NT2/D1 (cell line): ENCODE measurements at regions not wholly inside any gene's neighbourhood (a gene's known extent, or its start where the extent isn't known, plus 50 kb on each side); places are given as distances from the start of the nearest gene placed in this dataset.

ENCODE experiments used
- DNase-seq: peaks from one replicate; pipeline ENCODE4 v3.0.0-alpha.2; 2011; ENCODE audit warnings: low read depth, low spot score
- H3K27me3 ChIP-seq: 2 replicates; pipeline ENCODE4 v1.6.0; 2011; ENCODE audit warnings: mild to moderate bottlenecking; ENCODE audit not compliant: insufficient read length, insufficient read depth
- H3K36me3 ChIP-seq: 2 replicates; pipeline ENCODE4 v1.6.1; 2011; ENCODE audit warnings: mild to moderate bottlenecking, low read length, mixed read lengths; ENCODE audit not compliant: insufficient read depth, insufficient read length
- H3K4me1 ChIP-seq: 2 replicates; pipeline ENCODE4 v1.5.1; 2011; ENCODE audit not compliant: insufficient read depth, insufficient read length
- H3K4me3 ChIP-seq: 2 replicates; pipeline ENCODE4 v1.5.1; 2011; ENCODE audit warnings: low read depth; ENCODE audit not compliant: insufficient read length
- H3K9ac ChIP-seq: 2 replicates; pipeline ENCODE4 v1.6.0; 2011; ENCODE audit warnings: low read depth; ENCODE audit not compliant: insufficient read length
- H3K9me3 ChIP-seq: 2 replicates; pipeline ENCODE4 v1.5.1; 2011; ENCODE audit warnings: mild to moderate bottlenecking, low read length; ENCODE audit not compliant: insufficient read depth
- SUZ12 ChIP-seq: IDR thresholded peaks from 2 replicates; pipeline ENCODE4 v1.6.1; 2011; ENCODE audit not compliant: insufficient read length, insufficient read depth; ENCODE audit errors: extremely low read depth
- YY1 ChIP-seq: IDR thresholded peaks from 2 replicates; pipeline ENCODE4 v1.6.1; 2011; ENCODE audit not compliant: insufficient read length, insufficient read depth
- ZNF274 ChIP-seq: IDR thresholded peaks from 2 replicates; pipeline ENCODE4 v1.6.1; 2011; ENCODE audit warnings: mild to moderate bottlenecking, low read depth, low read length

- H3K4me3 ChIP-seq, result no peak overlapping the region
- no peak for TF ChIP-seq YY1
- TF ChIP-seq ZNF274, result no peak
- TF ChIP-seq SUZ12, result no peak
- H3K27me3 ChIP-seq, result no peaks in the 10 kb centered on the region
- no peaks in the 10 kb centered on the region for H3K9me3 ChIP-seq
- DNase-seq, result no peak
- H3K36me3 ChIP-seq, result no peaks in the 10 kb centered on the region
- H3K4me1 ChIP-seq, result no peaks in the 10 kb centered on the region
- H3K9ac ChIP-seq, result no peak overlapping the region
Observed at GRCh38 chr10:63027531-63027930, 105.6 kb upstream of the NRBF2 start.

GRCh38 chr10:63021225-63021624 lies 111.9 kb upstream of the NRBF2 start:
- no peaks in the 10 kb centered on the region for H3K36me3 ChIP-seq
- H3K4me1 ChIP-seq, result no peaks in the 10 kb centered on the region
- H3K27me3 ChIP-seq, result no peaks in the 10 kb centered on the region
- no peak overlapping the region for H3K4me3 ChIP-seq
- H3K9ac ChIP-seq, result no peak overlapping the region
- no peaks in the 10 kb centered on the region for H3K9me3 ChIP-seq
- no peak for TF ChIP-seq SUZ12
- no peak for DNase-seq

- no peak overlapping the region for H3K9ac ChIP-seq
- H3K27me3 ChIP-seq, result no peaks in the 10 kb centered on the region
- H3K4me1 ChIP-seq, result no peaks in the 10 kb centered on the region
- no peak overlapping the region for H3K4me3 ChIP-seq
- H3K36me3 ChIP-seq, result no peaks in the 10 kb centered on the region
- H3K9me3 ChIP-seq, result no peaks in the 10 kb centered on the region
- no peak for DNase-seq
- TF ChIP-seq ZNF274 (no peak), SUZ12 (no peak), YY1 (no peak)
Observed at GRCh38 chr10:63013755-63014154, 119.4 kb upstream of the NRBF2 start.

- H3K27me3 ChIP-seq, result no peaks in the 10 kb centered on the region
- H3K9ac ChIP-seq, result no peak overlapping the region
- no peak overlapping the region for H3K4me3 ChIP-seq
- no peak for DNase-seq
- H3K9me3 ChIP-seq, result no peaks in the 10 kb centered on the region
- H3K36me3 ChIP-seq, result no peaks in the 10 kb centered on the region
- TF ChIP-seq ZNF274 (no peak), SUZ12 (no peak), YY1 (no peak)
- no peaks in the 10 kb centered on the region for H3K4me1 ChIP-seq
Observed at GRCh38 chr10:63012623-63013022, 120.5 kb upstream of the NRBF2 start.

GRCh38 chr10:63010203-63010602 lies 122.9 kb upstream of the NRBF2 start:
- DNase-seq, result no peak
- Histone ChIP-seq H3K36me3 (no peaks in the 10 kb centered on the region), H3K4me1 (no peaks in the 10 kb centered on the region), H3K4me3 (no peak overlapping the region), H3K9ac (no peak overlapping the region), H3K9me3 (no peaks in the 10 kb centered on the region), H3K27me3 (no peaks in the 10 kb centered on the region)
- TF ChIP-seq SUZ12 (no peak), ZNF274 (no peak), YY1 (no peak)

- no peaks in the 10 kb centered on the region for H3K27me3 ChIP-seq
- no peaks in the 10 kb centered on the region for H3K9me3 ChIP-seq
- H3K9ac ChIP-seq, result no peak overlapping the region
- no peak for TF ChIP-seq SUZ12
- TF ChIP-seq ZNF274, result no peak
- no peaks in the 10 kb centered on the region for H3K4me1 ChIP-seq
- no peaks in the 10 kb centered on the region for H3K36me3 ChIP-seq
- no peak overlapping the region for H3K4me3 ChIP-seq
- DNase-seq, result no peak
Observed at GRCh38 chr10:63008491-63008890, 124.6 kb upstream of the NRBF2 start.

- no peak for TF ChIP-seq YY1
- TF ChIP-seq SUZ12, result no peak
- no peak for TF ChIP-seq ZNF274
- no peaks in the 10 kb centered on the region for H3K4me1 ChIP-seq
- H3K27me3 ChIP-seq, result no peaks in the 10 kb centered on the region
- H3K9me3 ChIP-seq, result no peaks in the 10 kb centered on the region
- H3K36me3 ChIP-seq, result no peaks in the 10 kb centered on the region
- DNase-seq, result no peak
- H3K9ac ChIP-seq, result no peak overlapping the region
- no peak overlapping the region for H3K4me3 ChIP-seq
Observed at GRCh38 chr10:63007112-63007511, 126.0 kb upstream of the NRBF2 start.

- Histone ChIP-seq H3K9me3 (no peaks in the 10 kb centered on the region), H3K4me3 (no peak overlapping the region), H3K9ac (no peak overlapping the region), H3K36me3 (no peaks in the 10 kb centered on the region), H3K4me1 (no peaks in the 10 kb centered on the region), H3K27me3 (no peaks in the 10 kb centered on the region)
- no peak for TF ChIP-seq ZNF274
- TF ChIP-seq SUZ12, result no peak
- no peak for DNase-seq
Observed at GRCh38 chr10:63005246-63005645, 127.9 kb upstream of the NRBF2 start.
